ENCODE measurements at regions not wholly inside any gene's neighbourhood (a gene's known extent, or its start where the extent isn't known, plus 50 kb on each side); places are given as distances from the start of the nearest gene placed in this dataset.

DNA sequence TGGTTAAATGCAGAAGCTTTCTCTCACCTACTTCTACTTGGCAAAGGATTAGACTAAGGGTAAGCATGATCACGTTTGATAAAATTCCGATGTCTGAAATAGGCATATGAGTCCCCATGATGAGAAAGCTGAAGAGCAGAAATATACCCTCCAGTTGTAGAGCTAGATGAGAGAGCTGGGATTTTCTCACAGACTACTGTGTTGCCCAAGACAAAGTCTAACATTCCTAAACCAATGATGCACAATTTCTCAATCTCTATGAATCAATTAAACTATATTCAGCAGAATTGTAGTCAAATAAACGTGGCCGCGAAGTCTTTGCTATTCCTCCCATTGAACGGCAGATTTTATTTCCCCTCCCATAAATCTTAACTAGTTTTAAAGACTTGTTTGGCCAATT is 699.2 kb downstream of the KCNT2 start:
- ChIA-PET POLR2A (no interaction called here), CTCF (ENCODE audit: low intra/inter-chr PET ratio) (no interaction called here)
- FAIRE-seq (no peak), ATAC-seq (no peak), DNase-seq (ENCODE audit: extremely low read depth in 1 of 4, low spot score in 3 of 4) (no peak)
- intact Hi-C loops (cut with micrococcal nuclease) (no loop called here), in situ Hi-C loops (cut with MboI) (no loop called here)
- H3K9me1 ChIP-seq (ENCODE audit: control insufficient read depth, insufficient read depth, low read length), result no peaks in the 10 kb centered on the region
- H3K4me1 ChIP-seq (replicated peaks in 1 of 2; ENCODE audit: control insufficient read depth in 2 of 2, insufficient read depth in 2 of 2, low read length in 2 of 2), result no peaks in the 10 kb centered on the region
- no peak overlapping the region for H3K4me3 ChIP-seq
- no peaks in the 10 kb centered on the region for H3K79me2 ChIP-seq (ENCODE audit: control insufficient read depth, insufficient read depth, low read length)
- H3K27ac ChIP-seq (ENCODE audit: extremely low read depth, low read depth, low read length), result no peak overlapping the region
- no peaks in the 10 kb centered on the region for H4K20me1 ChIP-seq (replicated peaks; ENCODE audit: control insufficient read depth, insufficient read depth, low read length)
- no peaks in the 10 kb centered on the region for H3K9me3 ChIP-seq (replicated peaks; ENCODE audit: control insufficient read depth, insufficient read depth, low read depth, low read length)
- no peak overlapping the region for H3K9ac ChIP-seq (ENCODE audit: insufficient read depth in 1 of 2, low read depth in 2 of 2, low read length in 2 of 2)
- no TSS peak for BruUV-seq (replicated peaks)
- no peak overlapping the region for H3K4me2 ChIP-seq (ENCODE audit: insufficient read depth, low read length)
- no peaks in the 10 kb centered on the region for H3K27me3 ChIP-seq (ENCODE audit: control insufficient read depth in 2 of 2, insufficient read depth in 2 of 2, low read length in 2 of 2)
- H2AFZ ChIP-seq (ENCODE audit: low read depth, low read length), result no peak overlapping the region
- no peak for TF ChIP-seq NCOR1 (IDR thresholded peaks at IDR 0.05)
- TF ChIP-seq, protein P1, sequence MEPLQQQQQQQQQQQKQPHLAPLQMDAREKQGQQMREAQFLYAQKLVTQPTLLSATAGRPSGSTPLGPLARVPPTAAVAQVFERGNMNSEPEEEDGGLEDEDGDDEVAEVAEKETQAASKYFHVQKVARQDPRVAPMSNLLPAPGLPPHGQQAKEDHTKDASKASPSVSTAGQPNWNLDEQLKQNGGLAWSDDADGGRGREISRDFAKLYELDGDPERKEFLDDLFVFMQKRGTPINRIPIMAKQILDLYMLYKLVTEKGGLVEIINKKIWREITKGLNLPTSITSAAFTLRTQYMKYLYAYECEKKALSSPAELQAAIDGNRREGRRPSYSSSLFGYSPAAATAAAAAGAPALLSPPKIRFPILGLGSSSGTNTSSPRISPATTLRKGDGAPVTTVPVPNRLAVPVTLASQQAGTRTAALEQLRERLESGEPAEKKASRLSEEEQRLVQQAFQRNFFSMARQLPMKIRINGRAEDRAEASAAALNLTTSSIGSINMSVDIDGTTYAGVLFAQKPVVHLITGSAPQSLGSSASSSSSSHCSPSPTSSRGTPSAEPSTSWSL (CRISPR knock-in tag; IDR thresholded peaks at IDR 0.05; ENCODE audit: borderline replicate concordance), result no peak
- no peak for TF ChIP-seq SMC3 (conservative IDR thresholded peaks at IDR 0.05; ENCODE audit: insufficient read depth, low read depth, low read length)
- TF ChIP-seq FOXJ2 (tag; IDR thresholded peaks at IDR 0.05), result no peak
- TF ChIP-seq, protein P2, sequence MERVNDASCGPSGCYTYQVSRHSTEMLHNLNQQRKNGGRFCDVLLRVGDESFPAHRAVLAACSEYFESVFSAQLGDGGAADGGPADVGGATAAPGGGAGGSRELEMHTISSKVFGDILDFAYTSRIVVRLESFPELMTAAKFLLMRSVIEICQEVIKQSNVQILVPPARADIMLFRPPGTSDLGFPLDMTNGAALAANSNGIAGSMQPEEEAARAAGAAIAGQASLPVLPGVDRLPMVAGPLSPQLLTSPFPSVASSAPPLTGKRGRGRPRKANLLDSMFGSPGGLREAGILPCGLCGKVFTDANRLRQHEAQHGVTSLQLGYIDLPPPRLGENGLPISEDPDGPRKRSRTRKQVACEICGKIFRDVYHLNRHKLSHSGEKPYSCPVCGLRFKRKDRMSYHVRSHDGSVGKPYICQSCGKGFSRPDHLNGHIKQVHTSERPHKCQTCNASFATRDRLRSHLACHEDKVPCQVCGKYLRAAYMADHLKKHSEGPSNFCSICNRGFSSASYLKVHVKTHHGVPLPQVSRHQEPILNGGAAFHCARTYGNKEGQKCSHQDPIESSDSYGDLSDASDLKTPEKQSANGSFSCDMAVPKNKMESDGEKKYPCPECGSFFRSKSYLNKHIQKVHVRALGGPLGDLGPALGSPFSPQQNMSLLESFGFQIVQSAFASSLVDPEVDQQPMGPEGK (CRISPR knock-in tag; IDR thresholded peaks at IDR 0.05; ENCODE audit: borderline replicate concordance), result no peak
- TF ChIP-seq BDP1 (IDR thresholded peaks at IDR 0.05; ENCODE audit: insufficient read depth, insufficient read length), result no peak
- no peak for TF ChIP-seq KDM1A (IDR thresholded peaks at IDR 0.05)
- no peak for TF ChIP-seq ETS2 (tag; IDR thresholded peaks at IDR 0.05; ENCODE audit: borderline replicate concordance, poor library complexity, severe bottlenecking)
- TF ChIP-seq MAZ (CRISPR knock-in tag; conservative IDR thresholded peaks at IDR 0.05 in 1 of 2, IDR thresholded peaks at IDR 0.05 in 1 of 2), result no peak
- no peak for TF ChIP-seq PTBP1 (IDR thresholded peaks at IDR 0.05; ENCODE audit: low read depth, low read length)
- no peak for TF ChIP-seq ZC3H11A (IDR thresholded peaks at IDR 0.05; ENCODE audit: low read depth, low read length)
- no peak for TF ChIP-seq ZNF561 (CRISPR knock-in tag; conservative IDR thresholded peaks at IDR 0.05)
- no peak for TF ChIP-seq YY1 (IDR thresholded peaks at IDR 0.05; ENCODE audit: borderline replicate concordance in 1 of 3, control insufficient read depth in 1 of 3, extremely low read depth in 1 of 3, insufficient read depth in 3 of 3, insufficient read length in 1 of 3, insufficient replicate concordance in 2 of 3, low read depth in 1 of 3, low read length in 2 of 3)
- TF ChIP-seq PHB2 (IDR thresholded peaks at IDR 0.05; ENCODE audit: low read depth), result no peak
- no peak for TF ChIP-seq SIN3B (IDR thresholded peaks at IDR 0.05; ENCODE audit: low read depth)
- TF ChIP-seq SMARCE1 (IDR thresholded peaks at IDR 0.05), result no peak
- TF ChIP-seq FOXA1 (IDR thresholded peaks at IDR 0.05; ENCODE audit: borderline replicate concordance), result no peak
- 70% methylated on average over 6 of the region's 6 CpGs for WGBS (ENCODE audit: insufficient coverage, low coverage, missing lambda C conversion rate)
- H3K36me3 ChIP-seq (ENCODE audit: control insufficient read depth, insufficient read depth, low read length), result no peaks in the 10 kb centered on the region

All from K562 (cell line).